H9 (cell line): ENCODE measurements at regions not wholly inside any gene's neighbourhood (a gene's known extent, or its start where the extent isn't known, plus 50 kb on each side); places are given as distances from the start of the nearest gene placed in this dataset.
"Not testable (repeated sequence)": the region's sequence is repeated elsewhere in the genome, so short reads cannot be mapped to it uniquely, and the experiment has no call there.

Experiments used
- DNase-seq: peaks from one replicate; pipeline ENCODE4 v3.0.0-alpha.2; 2017
- H2AFZ ChIP-seq: one replicate; pipeline ENCODE4 v1.6.1; 2013; ENCODE audit warnings: mild to moderate bottlenecking, low read length, control low read depth, moderate library complexity
- H2AK5ac ChIP-seq: 2 replicates; pipeline ENCODE4 v1.6.1; 2013; ENCODE audit warnings: low read length, control low read depth, mixed read lengths; ENCODE audit not compliant: insufficient read length
- H2BK120ac ChIP-seq: one replicate; pipeline ENCODE4 v1.6.1; 2013; ENCODE audit warnings: low read depth, mild to moderate bottlenecking, low read length, control low read depth, inconsistent platforms; ENCODE audit not compliant: poor library complexity, severe bottlenecking
- H2BK12ac ChIP-seq: 2 replicates; pipeline ENCODE4 v1.6.1; 2013; ENCODE audit warnings: low read length, control low read depth, mixed read lengths, low read depth; ENCODE audit not compliant: insufficient read length
- H2BK15ac ChIP-seq: 2 replicates; pipeline ENCODE4 v1.6.1; 2013; ENCODE audit warnings: low read depth, low read length, control low read depth
- H2BK20ac ChIP-seq: one replicate; pipeline ENCODE4 v1.6.1; 2013; ENCODE audit warnings: low read depth, mild to moderate bottlenecking, low read length, control low read depth, inconsistent platforms; ENCODE audit not compliant: poor library complexity, severe bottlenecking
- H2BK5ac ChIP-seq: 2 replicates; pipeline ENCODE4 v1.6.1; 2013; ENCODE audit warnings: low read length, control low read depth, mixed read lengths; ENCODE audit not compliant: insufficient read length
- H3K14ac ChIP-seq: 2 replicates; pipeline ENCODE4 v1.6.1; 2013; ENCODE audit warnings: low read length, control low read depth; ENCODE audit not compliant: insufficient read depth
- H3K18ac ChIP-seq: 2 replicates; pipeline ENCODE4 v1.6.1; 2013; ENCODE audit warnings: low read depth, mild to moderate bottlenecking, mixed read lengths, low read length, control low read depth; ENCODE audit not compliant: insufficient read length
- H3K23ac ChIP-seq: 2 replicates; pipeline ENCODE4 v1.6.1; 2013; ENCODE audit warnings: low read length, control low read depth, mixed read lengths, low read depth; ENCODE audit not compliant: insufficient read length
- H3K23me2 ChIP-seq: 2 replicates; pipeline ENCODE4 v1.6.1; 2013; ENCODE audit warnings: low read depth, mild to moderate bottlenecking, mixed read lengths, low read length, control low read depth; ENCODE audit not compliant: insufficient read length, poor library complexity, severe bottlenecking
- H3K27ac ChIP-seq: 2 replicates; pipeline ENCODE4 v1.5.1; 2013; ENCODE audit warnings: low read length, control low read depth, mixed read lengths, low read depth; ENCODE audit not compliant: insufficient read length
- H3K27me3 ChIP-seq: 2 replicates; pipeline ENCODE4 v1.6.1; 2013; ENCODE audit warnings: low read length, control low read depth, inconsistent platforms; ENCODE audit not compliant: insufficient read depth
- H3K4ac ChIP-seq: 2 replicates; pipeline ENCODE4 v1.6.1; 2013; ENCODE audit warnings: low read depth, mild to moderate bottlenecking, control low read depth, inconsistent platforms, low read length, moderate library complexity
- H3K4me1 ChIP-seq: 2 replicates; pipeline ENCODE4 v1.6.1; 2013; ENCODE audit warnings: low read length, control low read depth, inconsistent platforms; ENCODE audit not compliant: insufficient read depth
- H3K4me2 ChIP-seq: 2 replicates; pipeline ENCODE4 v1.6.1; 2013; ENCODE audit warnings: low read length, control low read depth, mixed read lengths; ENCODE audit not compliant: insufficient read length, insufficient read depth
- H3K56ac ChIP-seq: 2 replicates; pipeline ENCODE4 v1.6.1; 2013; ENCODE audit warnings: low read depth, mild to moderate bottlenecking, mixed read lengths, low read length, control low read depth; ENCODE audit not compliant: insufficient read length
- H3K79me1 ChIP-seq: 2 replicates; pipeline ENCODE4 v1.6.1; 2013; ENCODE audit warnings: low read depth, mild to moderate bottlenecking, moderate library complexity, low read length, control low read depth, inconsistent platforms; ENCODE audit not compliant: insufficient read depth, poor library complexity, severe bottlenecking
- H3K79me2 ChIP-seq: 2 replicates; pipeline ENCODE4 v1.6.1; 2013; ENCODE audit warnings: low read length, control low read depth, inconsistent platforms; ENCODE audit not compliant: insufficient read depth
- H3K9ac ChIP-seq: 2 replicates; pipeline ENCODE4 v1.6.1; 2013; ENCODE audit warnings: low read length, control low read depth, mixed read lengths; ENCODE audit not compliant: insufficient read length; ENCODE audit errors: extremely low read depth
- H3K9me3 ChIP-seq: one replicate; pipeline ENCODE4 v1.6.1; 2013; ENCODE audit warnings: low read depth, low read length, inconsistent platforms; ENCODE audit not compliant: control insufficient read depth
- H3T11ph ChIP-seq: one replicate; pipeline ENCODE4 v1.6.1; 2013; ENCODE audit warnings: mild to moderate bottlenecking, low read length, control low read depth, inconsistent platforms
- H4K20me1 ChIP-seq: one replicate; pipeline ENCODE4 v1.6.1; 2013; ENCODE audit not compliant: control insufficient read depth, insufficient read length, insufficient read depth
- H4K5ac ChIP-seq: 2 replicates; pipeline ENCODE4 v1.6.1; 2013; ENCODE audit warnings: low read depth, mild to moderate bottlenecking, mixed read lengths, low read length, control low read depth; ENCODE audit not compliant: insufficient read length
- H4K8ac ChIP-seq: replicated peaks from 2 replicates; pipeline ENCODE4 v1.6.1; 2013; ENCODE audit warnings: low read length, control low read depth, mixed read lengths, low read depth; ENCODE audit not compliant: insufficient read length
- H4K91ac ChIP-seq: 2 replicates; pipeline ENCODE4 v1.6.1; 2013; ENCODE audit warnings: low read depth, mild to moderate bottlenecking, moderate library complexity, mixed read lengths, low read length, control low read depth; ENCODE audit not compliant: insufficient read length
- H3K27ac Mint-ChIP-seq, 3 experiments: 2 replicates in 2 of 3; 3 replicates in 1 of 3; pipeline ENCODE4 v1.8.0; 2020 to 2021; ENCODE audit warnings: mixed read lengths in 3 of 3, mild to moderate bottlenecking in 1 of 3, moderate library complexity in 1 of 3
- H3K27me3 Mint-ChIP-seq: 2 replicates; pipeline ENCODE4 v1.8.0; 2021; ENCODE audit warnings: low read depth, mild to moderate bottlenecking, moderate library complexity, mixed read lengths
- H3K36me3 Mint-ChIP-seq, 3 experiments: 2 replicates in 2 of 3; 3 replicates in 1 of 3; pipeline ENCODE4 v1.8.0; 2020 to 2021; ENCODE audit warnings: low read depth in 3 of 3, mixed read lengths in 3 of 3; ENCODE audit not compliant: insufficient read depth in 1 of 3
- H3K4me1 Mint-ChIP-seq, 2 experiments: 2 replicates each; pipeline ENCODE4 v1.8.0; 2020; ENCODE audit warnings: mixed read lengths in 2 of 2
- H3K4me3 Mint-ChIP-seq, 2 experiments: 2 replicates in 1 of 2; 3 replicates in 1 of 2; pipeline ENCODE4 v1.8.0; 2020 to 2021; ENCODE audit warnings: mild to moderate bottlenecking in 2 of 2, mixed read lengths in 2 of 2, moderate library complexity in 1 of 2
- H3K9me3 Mint-ChIP-seq, 2 experiments: 2 replicates in 1 of 2; 3 replicates in 1 of 2; pipeline ENCODE4 v1.8.0; 2020; ENCODE audit warnings: mild to moderate bottlenecking in 2 of 2, mixed read lengths in 2 of 2, moderate library complexity in 1 of 2
- CTCF ChIP-seq: fragments of 200-600 bp; sonication (generic); conservative IDR thresholded peaks from 3 replicates; pipeline ENCODE4 v1.8.0; 2021; ENCODE audit warnings: antibody characterized with exemption, mild to moderate bottlenecking
- WGBS: extraction: QIAGEN DNeasy Blood & Tissue Kit; methylation state at CpG from one replicate; pipeline ENCODE4 v1.1.7; 2013; ENCODE audit warnings: missing lambda C conversion rate, low lambda C conversion rate, mixed read lengths; ENCODE audit not compliant: insufficient read length; ENCODE audit errors: extremely low coverage; 5-methylcytosine and 5-hydroxymethylcytosine counted together

GRCh38 chr5:91288118-91288916 is 94.8 kb downstream of the ARRDC3 start:
- no peak overlapping the region for H3K14ac ChIP-seq
- Mint-ChIP-seq H3K27me3 (no peaks in the 10 kb centered on the region), H3K27ac (no peak overlapping the region), H3K4me1 (peaks cover 18 to 20% of the 10 kb centered on the region in 2 experiments), H3K4me3 (no peak overlapping the region), H3K9me3 (peaks cover 11 to 14% of the 10 kb centered on the region in 2 experiments; a peak in 4 of 5 replicates), H3K36me3 (peaks cover 0 to 12% (median 8%) of the 10 kb centered on the region in 3 experiments; a peak in 4 of 7 replicates)
- H3K79me1 ChIP-seq: no peaks in the 10 kb centered on the region
- no peak overlapping the region for H3K27ac ChIP-seq
- H2BK12ac ChIP-seq: no peak overlapping the region
- H2AK5ac ChIP-seq: no peak overlapping the region
- no peak overlapping the region for H4K8ac ChIP-seq
- no peak overlapping the region for H3K23ac ChIP-seq
- no peak overlapping the region for H2AFZ ChIP-seq
- no peaks in the 10 kb centered on the region for H3K79me2 ChIP-seq
- no peak overlapping the region for H4K91ac ChIP-seq
- H3K23me2 ChIP-seq: no peaks in the 10 kb centered on the region
- H3K9ac ChIP-seq: no peak overlapping the region
- H4K5ac ChIP-seq: no peak overlapping the region
- no peaks in the 10 kb centered on the region; the same call in 1 of the 2 replicates for H3K4me1 ChIP-seq
- H3K4ac ChIP-seq: no peak overlapping the region
- no peak overlapping the region for H2BK15ac ChIP-seq
- TF ChIP-seq CTCF: no peak
- DNase-seq: no peak
- no peak overlapping the region for H2BK20ac ChIP-seq
- H2BK5ac ChIP-seq: no peak overlapping the region
- H3K9me3 ChIP-seq: no peaks in the 10 kb centered on the region
- no peak overlapping the region for H3T11ph ChIP-seq
- H4K20me1 ChIP-seq: no peaks in the 10 kb centered on the region
- H3K4me2 ChIP-seq: no peak overlapping the region
- no CpG with 5 or more reads among the region's 3 CpGs for WGBS
- H3K56ac ChIP-seq: no peak overlapping the region
- no peak overlapping the region for H3K18ac ChIP-seq
- H2BK120ac ChIP-seq: no peak overlapping the region
- no peaks in the 10 kb centered on the region for H3K27me3 ChIP-seq

- not testable (repeated sequence) for H3K56ac ChIP-seq, H4K8ac ChIP-seq, DNase-seq, H4K20me1 ChIP-seq, H2BK15ac ChIP-seq, H2BK12ac ChIP-seq, H3K27me3 ChIP-seq, H3K27ac Mint-ChIP-seq, H3K9ac ChIP-seq, H3T11ph ChIP-seq, H3K79me2 ChIP-seq, H2BK20ac ChIP-seq, H2AFZ ChIP-seq, H4K91ac ChIP-seq, H2BK120ac ChIP-seq, H3K4me3 Mint-ChIP-seq, H3K27ac ChIP-seq, H2BK5ac ChIP-seq, H3K79me1 ChIP-seq, H3K4me2 ChIP-seq, H3K4me1 ChIP-seq, H4K5ac ChIP-seq, H3K23ac ChIP-seq, H3K23me2 ChIP-seq, H2AK5ac ChIP-seq, H3K18ac ChIP-seq, H3K9me3 ChIP-seq, H3K4ac ChIP-seq, H3K14ac ChIP-seq
- Mint-ChIP-seq H3K4me1 (peaks cover 15% of the 10 kb centered on the region in 2 experiments), H3K27me3 (peaks cover 19% of the 10 kb centered on the region), H3K9me3 (peaks cover 11 to 14% of the 10 kb centered on the region in 2 experiments), H3K36me3 (peaks cover 0 to 12% (median 8%) of the 10 kb centered on the region in 3 experiments; a peak in 4 of 7 replicates)
- WGBS: no CpG with 5 or more reads among the region's 4 CpGs
These were observed 98.1 kb downstream of the ARRDC3 start for GRCh38 chr5:91285062-91285461.
